HG03469 (cell line): ENCODE measurements at regions not wholly inside any gene's neighbourhood (a gene's known extent, or its start where the extent isn't known, plus 50 kb on each side); places are given as distances from the start of the nearest gene placed in this dataset.

ENCODE experiments used
- ATAC-seq: cut with Tn5 transposase; IDR thresholded peaks from one replicate; pipeline ENCODE4 v1.9.1; 2021; ENCODE audit warnings: mild to moderate bottlenecking, moderate library complexity, moderate number of reproducible peaks; ENCODE audit not compliant: unreplicated experiment

DNA sequence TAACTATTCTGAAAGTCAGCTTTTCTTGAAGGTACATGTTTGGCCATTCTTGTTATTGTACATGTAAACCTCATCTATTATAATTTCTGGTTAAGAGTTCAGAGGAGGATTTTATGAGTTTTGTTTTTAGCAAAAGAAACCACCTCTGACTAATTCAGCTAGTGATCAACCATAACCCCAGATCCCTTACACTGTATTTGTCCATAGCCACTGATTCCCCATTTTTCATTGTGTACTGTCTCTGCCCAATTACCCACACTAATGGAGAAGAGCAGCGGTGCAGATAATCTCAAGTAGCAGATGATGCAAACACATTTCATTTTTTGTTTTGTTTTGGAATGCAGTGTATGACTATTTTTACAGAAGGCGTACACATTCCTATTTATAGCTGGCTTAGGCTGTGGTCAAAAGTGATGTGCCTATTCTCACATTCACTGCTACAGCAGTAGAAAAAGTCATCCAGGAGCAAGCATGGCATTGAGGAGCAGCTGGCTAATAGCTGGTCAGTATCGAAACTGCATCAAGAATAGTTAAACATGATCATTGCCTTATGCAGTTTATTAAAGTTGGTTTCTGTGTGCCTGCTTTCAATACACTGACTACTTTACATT, 988.3 kb downstream of the DTWD2 start:
- peak; percentile 75 for ATAC-seq

DNA sequence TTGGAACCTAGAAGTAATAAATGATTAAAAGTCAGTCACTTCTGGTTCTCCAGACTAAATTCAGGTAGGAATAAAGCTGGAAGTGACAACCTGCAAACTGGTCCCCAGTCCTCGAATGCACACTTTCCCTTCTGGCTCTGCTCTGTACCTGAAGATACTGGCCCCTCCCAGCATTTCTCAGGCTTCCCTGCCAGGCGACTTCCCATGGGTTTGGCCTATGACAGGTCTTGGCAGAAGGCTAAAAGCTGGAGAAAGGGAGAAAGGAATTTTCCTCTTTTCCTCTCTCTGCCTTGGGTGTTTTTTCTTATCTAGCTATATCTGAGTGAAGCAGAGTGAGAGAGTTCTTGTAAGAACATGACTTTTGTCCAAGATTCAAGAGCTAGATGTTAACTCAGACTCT, 1005.7 kb downstream of the DTWD2 start:
- ATAC-seq = no peak

DNA sequence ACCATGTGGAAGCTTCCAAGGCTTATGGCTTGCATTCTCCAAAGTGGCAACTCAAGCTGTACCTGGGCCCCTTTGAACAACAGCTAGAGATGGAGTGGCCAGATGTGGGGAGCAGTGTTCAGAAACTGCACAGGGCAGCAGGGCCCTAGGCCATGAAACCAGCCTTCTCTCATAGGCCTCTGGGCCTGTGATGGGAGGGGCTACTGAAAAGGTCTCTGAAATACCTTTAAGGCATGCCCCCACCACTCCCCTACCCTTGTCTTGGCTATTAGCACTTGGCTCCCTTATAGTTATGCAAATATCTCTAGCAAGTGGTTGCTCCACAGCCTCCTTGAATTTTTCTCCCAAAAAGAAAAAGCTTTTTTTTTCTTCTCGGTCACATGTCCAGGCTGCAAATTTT, 1014.6 kb downstream of the DTWD2 start:
- ATAC-seq = no peak

DNA sequence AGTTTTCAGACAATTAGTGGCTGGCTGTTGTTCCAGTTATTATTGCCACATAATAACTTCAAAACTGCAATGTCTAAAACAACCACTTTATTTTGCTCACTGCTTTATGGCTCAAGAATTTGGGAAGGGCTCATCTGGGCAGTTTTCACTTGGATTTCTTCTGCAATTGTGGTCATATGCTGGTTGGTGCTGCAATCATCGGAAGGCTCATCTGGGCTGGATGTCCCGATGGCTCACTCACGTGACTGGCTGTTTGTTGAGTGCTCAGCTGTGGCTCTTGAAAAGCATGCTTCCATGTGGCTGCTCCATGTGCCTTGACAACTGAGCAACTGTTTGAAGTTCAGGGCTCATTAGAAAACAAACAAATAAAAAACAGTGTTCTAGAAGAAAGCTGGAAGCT, 1032.5 kb downstream of the DTWD2 start:
- no peak for ATAC-seq

DNA sequence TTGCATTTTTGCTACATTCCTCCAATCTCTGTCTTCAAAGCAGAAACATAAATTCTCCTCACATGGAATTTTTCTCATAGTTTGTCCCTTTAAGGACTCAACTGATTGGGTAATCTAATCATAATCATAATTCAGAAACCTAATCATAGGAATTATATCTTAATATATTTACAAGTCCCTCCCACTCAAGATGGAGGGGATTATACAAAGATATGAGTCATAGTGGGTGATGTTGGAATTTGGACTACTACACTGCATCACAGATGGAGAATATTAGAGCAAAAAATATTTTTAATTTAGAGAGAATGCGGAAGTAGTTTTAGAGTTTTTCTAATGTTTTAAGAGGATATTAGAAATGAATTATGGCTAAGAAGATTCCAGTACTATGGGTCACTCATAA, 1034.0 kb downstream of the DTWD2 start:
- no peak for ATAC-seq

DNA sequence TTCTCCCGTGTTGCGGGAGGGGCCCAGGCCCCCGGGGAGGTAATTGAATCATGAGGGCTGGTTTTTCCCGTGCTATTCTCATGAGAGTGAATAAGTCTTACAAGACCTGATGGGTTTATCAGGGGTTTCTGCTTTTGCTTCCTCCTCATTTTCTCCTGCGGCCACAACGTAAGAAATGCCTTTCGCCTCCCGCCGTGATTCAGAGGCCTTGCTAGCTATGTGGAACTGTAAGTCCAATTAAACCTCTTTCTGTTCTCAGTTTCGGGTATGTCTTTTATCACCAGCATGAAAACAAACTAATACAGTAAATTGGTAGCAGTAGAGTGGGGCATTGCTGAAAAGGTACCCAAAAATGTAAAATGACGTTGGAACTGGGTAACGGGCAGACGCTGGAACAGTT, 1035.1 kb downstream of the DTWD2 start:
- no peak for ATAC-seq

DNA sequence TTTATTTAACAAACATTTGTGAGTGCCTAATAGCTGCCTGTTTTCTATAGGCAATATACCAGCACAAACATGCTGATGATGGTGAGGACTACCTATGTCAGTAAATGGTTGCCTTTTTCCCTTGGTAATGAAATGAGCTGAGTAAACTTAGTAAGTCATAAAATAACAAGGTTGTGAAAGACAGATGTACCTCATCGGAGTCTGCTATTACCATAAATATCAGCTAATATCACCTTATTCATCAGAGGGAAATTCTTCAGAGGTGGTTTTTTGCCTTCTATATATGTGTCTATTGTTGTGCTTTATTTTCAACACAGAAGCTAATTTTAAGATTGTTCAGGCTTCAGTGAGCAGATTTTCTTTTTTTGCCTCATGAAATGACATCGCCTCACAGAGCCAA, 1040.5 kb downstream of the DTWD2 start:
- ATAC-seq = no peak

DNA sequence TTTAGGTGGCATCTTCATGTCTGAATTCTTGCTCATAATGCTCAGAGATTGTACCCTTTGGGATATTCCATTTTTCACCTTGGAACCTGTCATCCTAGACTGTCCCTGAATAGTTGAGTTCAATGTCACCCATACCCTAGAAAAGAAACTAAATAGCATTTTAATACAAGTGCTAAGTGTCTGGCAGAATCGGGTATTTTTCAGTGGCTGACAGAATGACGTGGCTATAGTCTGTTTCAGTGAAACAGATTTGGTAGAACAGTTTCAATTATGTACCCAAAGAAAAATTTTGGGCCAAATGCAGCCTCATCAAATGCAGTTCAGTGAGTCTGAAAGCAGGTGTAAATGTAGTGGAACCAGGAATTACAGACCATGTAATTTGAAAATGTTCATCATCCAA, 1041.2 kb downstream of the DTWD2 start:
- no peak for ATAC-seq

DNA sequence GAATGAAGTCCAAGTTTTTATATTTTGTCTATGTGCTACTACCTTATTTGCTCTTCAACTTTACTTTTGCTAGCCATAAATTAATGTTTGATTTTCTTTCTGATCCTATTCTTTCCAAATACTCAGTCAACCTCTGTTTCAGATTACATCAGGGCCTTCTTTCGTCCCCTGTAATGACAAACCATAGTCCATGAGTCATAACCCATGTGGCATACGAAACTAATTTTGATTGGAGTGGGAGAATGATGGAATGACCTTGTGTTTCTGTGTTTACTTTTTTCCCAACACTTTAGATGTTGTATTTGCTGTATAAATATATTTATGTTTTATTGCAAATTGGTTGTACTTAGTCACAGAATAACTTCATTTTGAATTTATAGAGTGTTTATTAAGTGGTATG, 1043.1 kb downstream of the DTWD2 start:
- no peak for ATAC-seq

DNA sequence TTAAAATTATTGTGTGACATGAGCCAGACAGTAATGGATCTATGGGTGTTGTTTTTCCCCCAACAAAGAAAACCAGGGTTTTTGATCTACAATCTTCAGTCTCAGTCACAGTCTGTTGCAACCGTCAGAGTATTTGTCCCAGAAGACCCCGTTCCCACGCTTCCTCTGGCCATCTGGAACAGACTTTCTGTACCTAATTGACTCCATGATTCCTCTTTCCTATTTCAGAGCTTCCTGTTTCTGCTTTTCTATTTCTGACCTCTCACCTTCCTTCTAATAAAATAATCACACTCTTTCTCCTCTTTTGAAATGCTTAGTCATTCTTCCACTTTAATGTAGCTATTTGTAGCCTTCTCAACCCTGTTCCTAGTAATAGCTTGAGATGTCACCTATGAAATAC, 1044.8 kb downstream of the DTWD2 start:
- no peak for ATAC-seq

DNA sequence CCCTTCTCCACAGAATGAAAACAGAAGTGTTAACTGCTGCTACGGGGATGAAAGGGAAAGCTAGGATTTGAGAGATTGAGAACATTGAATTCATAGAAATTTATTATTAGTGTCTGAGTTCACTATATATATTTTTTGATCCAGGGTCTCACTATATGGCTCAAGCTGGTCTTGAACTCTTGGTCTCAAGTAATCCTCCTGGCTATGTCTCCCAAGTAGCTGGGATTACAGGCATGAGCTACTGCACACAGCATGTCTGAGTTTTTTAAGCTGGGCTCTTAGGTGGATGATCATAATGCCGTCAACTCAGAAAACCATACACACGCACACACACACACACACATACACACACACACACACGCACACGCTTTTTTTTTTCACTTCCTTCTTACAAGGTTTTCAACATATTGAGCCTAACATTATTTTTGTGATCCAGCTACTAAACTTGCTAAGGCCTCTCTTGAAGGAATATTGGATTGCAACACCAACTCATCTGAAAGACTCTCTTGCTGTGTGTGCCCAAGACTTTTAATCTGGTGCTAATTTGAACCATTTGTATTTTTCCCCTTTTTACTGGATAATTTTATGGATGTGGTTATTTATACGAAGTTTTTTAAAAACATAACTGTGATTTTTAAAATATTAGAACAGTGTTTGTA, 1045.4 kb downstream of the DTWD2 start:
- ATAC-seq = no peak

DNA sequence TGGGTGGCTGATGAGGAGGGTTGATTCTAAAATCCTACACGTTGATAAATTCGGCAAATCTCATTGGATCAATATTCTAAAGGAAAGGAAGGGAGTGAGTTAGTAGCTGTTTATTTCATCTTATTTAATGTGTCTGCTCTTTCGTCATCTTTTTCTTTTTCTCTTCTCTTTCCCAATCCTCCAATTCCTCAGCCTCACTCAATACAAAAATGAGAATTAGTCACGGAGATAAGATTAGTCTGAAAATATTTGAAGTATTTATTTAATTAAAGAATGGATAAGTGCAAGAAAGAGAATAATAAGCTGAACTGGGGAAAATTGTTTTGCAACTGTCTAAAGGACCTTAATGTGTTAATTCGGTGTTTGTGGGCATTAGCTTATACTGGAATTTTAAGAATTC, 1095.1 kb downstream of the DTWD2 start:
- no peak for ATAC-seq

DNA sequence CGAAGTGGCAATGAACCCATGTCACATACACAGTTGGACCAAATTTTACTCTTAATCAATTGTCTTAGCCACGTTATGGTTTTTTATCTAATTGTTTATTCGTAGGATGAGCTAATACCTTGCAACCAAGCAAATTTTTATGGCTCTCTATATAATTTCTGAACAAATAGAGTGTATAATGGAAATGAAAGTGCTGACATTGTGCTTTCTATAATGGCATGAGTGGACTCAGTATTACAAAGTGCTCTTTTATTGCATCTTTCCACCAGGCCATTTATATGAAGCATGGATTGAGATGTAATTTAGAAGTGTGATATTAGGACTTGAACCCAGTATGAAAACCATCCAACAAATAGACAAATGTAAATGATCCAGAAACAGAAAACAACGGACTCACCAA, 1096.0 kb downstream of the DTWD2 start:
- ATAC-seq = no peak

DNA sequence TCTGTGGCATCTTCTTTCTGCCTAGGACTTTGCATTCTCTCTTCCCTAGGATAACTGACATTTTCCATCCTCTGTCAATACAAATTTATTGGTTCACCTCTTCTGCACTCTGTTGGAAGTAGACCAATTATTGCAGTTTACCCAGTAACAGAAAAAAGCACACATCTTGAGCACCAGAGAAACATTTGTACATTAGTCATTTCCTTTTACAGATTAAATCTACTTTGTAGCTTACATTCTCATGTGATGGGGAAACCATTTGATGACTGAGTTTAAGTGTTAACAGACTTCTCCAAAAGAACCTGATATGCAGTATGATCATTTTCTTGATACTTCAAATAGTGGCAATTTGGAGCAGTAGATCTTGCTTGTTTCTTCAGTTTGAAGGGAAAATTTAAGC, 1098.8 kb downstream of the DTWD2 start:
- no peak for ATAC-seq

DNA sequence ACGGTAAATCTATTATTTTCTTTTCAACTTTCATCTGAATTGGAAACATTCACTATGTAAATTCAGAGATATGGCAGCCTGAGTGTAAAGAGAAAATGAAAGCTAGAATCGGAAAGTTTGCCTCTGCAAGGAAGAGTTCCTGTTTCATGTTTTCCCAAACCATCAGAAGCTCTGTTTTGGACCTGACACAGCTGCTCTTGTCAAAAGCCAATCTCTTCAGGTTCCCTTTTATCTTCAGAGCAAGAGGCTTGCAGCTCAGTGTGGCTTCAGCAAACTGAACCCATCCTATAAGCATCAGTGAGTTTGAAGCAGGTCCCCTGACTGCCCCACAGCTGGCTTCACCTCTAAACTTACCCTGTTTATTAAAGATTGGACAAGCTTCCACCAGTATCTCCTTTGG, 1099.7 kb downstream of the DTWD2 start:
- ATAC-seq = peak; percentile 84

DNA sequence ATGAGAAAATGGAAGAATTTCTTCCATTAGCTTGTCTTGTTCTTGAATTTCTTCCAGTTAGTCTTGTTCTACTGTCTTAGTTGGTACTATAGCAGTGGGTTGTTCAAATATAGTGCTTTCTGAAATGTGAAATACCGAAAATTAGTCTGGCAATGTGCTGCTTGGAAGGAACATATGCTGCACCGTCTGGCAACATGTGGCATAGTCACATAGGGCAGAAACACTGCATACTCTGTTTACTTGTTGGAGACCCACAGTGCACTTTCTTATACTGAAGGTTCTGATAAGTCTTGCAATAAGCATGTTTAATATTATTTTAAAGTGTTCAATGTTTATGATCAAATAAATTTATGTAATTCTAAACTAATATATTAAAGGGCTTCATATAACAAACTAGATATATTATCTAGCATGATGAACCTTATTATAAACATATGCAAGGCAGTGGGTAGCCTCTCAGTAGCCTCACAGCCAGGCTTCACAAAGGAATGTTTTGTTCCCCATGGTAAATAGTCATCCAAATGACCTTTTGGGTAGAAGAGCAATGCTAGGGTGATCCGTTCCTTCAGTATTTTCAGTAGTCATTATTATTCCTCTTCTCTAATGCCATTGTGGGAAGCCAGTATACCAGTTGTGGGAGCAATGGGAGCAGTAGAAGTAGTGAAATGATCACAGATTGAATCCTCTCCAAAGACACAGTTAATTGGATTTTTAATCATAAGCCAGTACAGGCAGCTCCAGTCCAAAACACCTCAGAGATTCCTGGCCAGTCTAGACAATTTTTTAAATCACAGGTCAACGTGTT, 1106.7 kb downstream of the DTWD2 start:
- ATAC-seq = no peak

DNA sequence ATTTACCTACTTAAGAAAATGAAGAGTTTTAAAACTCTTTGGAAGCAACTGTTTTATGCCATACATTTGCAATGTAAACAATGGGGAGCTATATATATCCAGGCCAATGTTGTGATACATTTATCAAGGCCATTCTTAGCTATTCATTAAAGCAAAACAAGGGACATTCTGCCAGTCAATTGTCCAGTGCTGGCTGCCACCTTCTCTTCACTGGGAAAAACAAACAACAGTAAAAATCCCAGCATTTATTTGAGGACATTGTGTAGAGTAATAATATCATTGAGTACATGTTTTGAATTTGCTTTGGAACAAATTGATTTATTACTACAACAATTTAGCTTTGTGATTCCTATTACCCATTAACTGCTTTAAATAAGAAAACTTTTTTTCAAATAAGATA, 1107.4 kb downstream of the DTWD2 start:
- no peak for ATAC-seq

DNA sequence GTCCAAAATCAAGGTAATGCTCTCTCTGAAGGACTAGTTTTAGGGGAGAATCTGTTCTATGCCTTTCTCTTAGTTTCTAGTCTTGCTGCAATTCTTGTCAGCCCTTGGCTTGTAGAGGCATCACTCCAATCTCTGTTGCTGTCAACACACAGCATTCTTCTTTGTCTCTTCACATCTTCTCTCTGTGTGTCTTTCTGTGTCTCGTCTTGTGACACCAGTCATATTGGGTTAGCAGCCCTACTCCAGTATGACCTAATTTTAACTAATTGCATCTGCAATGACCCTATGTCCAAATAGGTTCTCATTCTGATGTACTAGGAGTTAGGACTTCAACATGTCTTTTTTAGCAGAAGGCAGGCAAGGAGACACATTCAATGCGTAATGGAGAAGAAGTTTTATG, 1110.6 kb downstream of the DTWD2 start:
- no peak for ATAC-seq

DNA sequence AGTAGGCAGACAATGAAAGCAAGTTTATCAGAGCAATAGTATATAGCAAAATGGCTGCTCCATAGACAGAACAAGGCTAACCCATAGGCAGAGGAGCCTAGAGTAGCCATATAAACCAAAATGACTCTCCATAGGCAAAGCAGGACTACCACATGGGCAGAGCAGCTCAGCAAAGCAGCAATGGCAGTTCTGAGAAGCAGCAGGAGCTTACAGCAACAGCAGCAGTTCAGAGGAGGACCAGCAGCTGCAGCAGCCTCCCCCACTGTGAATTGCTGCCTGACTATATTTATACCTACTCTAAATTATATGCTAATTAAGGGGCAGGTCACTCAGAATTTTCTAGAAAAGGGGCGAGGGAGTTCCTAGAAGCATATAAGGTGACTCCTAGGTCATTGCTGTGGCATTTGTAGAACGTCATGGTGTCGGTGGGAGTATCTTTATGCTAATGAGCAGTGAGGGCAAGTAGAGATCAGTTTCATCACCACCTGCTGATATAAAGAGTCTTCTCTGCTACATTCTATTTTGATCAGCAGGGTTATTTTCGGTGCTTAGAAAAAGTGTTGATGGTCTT, 1115.5 kb downstream of the DTWD2 start:
- ATAC-seq = no peak

DNA sequence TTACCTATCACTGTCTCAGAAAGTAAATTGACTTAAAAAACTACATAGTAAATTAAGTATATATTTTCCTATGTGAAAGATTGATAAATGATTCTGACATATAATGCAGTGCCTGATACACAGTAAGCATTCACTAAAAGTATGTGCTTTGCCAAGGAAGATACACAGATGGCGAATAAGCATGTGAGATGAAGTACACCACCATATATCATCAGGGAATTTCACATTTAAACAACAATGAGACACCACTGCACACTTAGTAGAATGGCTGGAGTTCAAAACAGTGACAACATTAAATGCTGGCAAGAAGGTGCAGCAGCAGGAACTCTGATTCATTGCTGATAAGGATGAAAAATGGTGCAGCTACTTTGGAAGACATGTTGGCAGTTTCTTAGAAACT, 1118.8 kb downstream of the DTWD2 start:
- no peak for ATAC-seq

DNA sequence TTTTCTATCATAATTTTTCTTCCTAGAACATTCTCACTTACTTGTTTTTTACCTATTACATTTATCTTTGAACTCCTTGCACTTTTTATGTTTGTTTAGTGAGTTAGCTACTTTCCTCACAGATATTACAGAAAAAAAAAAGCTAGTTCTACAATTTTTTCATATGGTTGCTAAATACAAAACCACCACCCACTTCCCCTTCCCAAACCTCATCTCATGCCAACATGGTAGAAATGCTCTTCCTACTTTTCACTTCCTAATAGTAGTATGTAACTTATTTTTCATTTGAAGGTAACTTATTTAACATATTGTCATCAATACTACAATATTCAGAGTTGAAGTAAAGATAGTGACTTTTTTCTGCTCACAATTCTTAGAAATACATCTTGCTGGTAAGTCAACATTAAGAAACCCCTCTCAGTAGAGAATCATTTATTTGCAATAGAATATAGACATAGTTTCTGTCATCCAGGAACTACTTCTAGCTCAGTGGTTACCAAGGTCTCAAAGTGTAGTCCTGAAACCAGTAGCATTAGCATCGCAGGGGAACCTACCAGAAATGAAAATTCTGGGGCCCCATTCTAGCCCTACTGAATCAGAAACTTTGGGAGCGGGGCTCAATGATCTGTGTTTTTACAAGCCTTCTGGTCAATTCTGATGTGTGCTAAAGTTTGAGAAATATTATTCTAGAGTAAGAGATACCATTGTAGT, 1124.6 kb downstream of the DTWD2 start:
- ATAC-seq = no peak
